Neural cell (in vitro differentiated cells): ENCODE measurements at regions not wholly inside any gene's neighbourhood (a gene's known extent, or its start where the extent isn't known, plus 50 kb on each side); places are given as distances from the start of the nearest gene placed in this dataset.

Experiments used
- H2AFZ ChIP-seq: fragments of 200-600, 300-800 bp; sonication (generic), shearing (Covaris generic); 2 replicates; pipeline ENCODE4 v1.6.0; 2014; ENCODE audit warnings: low read depth, mild to moderate bottlenecking, antibody characterized with exemption, low read length, moderate library complexity
- H3F3A ChIP-seq: fragments of 200-600 bp; shearing (Covaris generic); 2 replicates; pipeline ENCODE4 v1.6.1; 2016; ENCODE audit warnings: mild to moderate bottlenecking, moderate library complexity, mixed read lengths, antibody characterized with exemption, low read length; ENCODE audit not compliant: insufficient read depth, poor library complexity, severe bottlenecking
- H3K27ac ChIP-seq: fragments of 200-600, 300-800 bp; sonication (generic), shearing (Covaris generic); 2 replicates; pipeline ENCODE4 v1.5.1; 2014; ENCODE audit warnings: mild to moderate bottlenecking, low read length, moderate library complexity
- H3K27me3 ChIP-seq: fragments of 300-800, 200-600 bp; sonication (generic), shearing (Covaris generic); 2 replicates; pipeline ENCODE4 v1.6.0; 2014; ENCODE audit warnings: mild to moderate bottlenecking, low read depth, low read length, moderate library complexity; ENCODE audit not compliant: insufficient read depth
- H3K36me3 ChIP-seq: fragments of 300-800, 200-600 bp; sonication (generic), shearing (Covaris generic); 2 replicates; pipeline ENCODE4 v1.5.1; 2014; ENCODE audit warnings: mild to moderate bottlenecking, antibody characterized with exemption, low read length, moderate library complexity; ENCODE audit not compliant: insufficient read depth
- H3K4me2 ChIP-seq: fragments of 300-800, 200-600 bp; sonication (generic), shearing (Covaris generic); 2 replicates; pipeline ENCODE4 v1.6.0; 2014; ENCODE audit warnings: mild to moderate bottlenecking, low read length
- H3K4me3 ChIP-seq: fragments of 300-800, 200-600 bp; sonication (generic), shearing (Covaris generic); 2 replicates; pipeline ENCODE4 v1.5.1; 2014; ENCODE audit warnings: mild to moderate bottlenecking, low read length, moderate library complexity
- H3K79me2 ChIP-seq: fragments of 200-600 bp; shearing (Covaris generic); replicated peaks from 2 replicates; pipeline ENCODE4 v1.6.0; 2014; ENCODE audit warnings: mild to moderate bottlenecking, low read length, moderate library complexity; ENCODE audit not compliant: insufficient read depth
- H3K9ac ChIP-seq: fragments of 300-800, 200-600 bp; sonication (generic), shearing (Covaris generic); 2 replicates; pipeline ENCODE4 v1.6.1; 2016; ENCODE audit warnings: mild to moderate bottlenecking, low read length, mixed read lengths
- H3K9me2 ChIP-seq: fragments of 200-600 bp; shearing (Covaris generic); 2 replicates; pipeline ENCODE4 v1.6.1; 2016; ENCODE audit warnings: mild to moderate bottlenecking, low read length, mixed read lengths; ENCODE audit not compliant: insufficient read depth
- H3K9me3 ChIP-seq: fragments of 200-600, 300-800 bp; sonication (generic), shearing (Covaris generic); 2 replicates; pipeline ENCODE4 v1.6.1; 2016; ENCODE audit warnings: mild to moderate bottlenecking, mixed run types, low read length, moderate library complexity, mixed read lengths
- H4K20me1 ChIP-seq: fragments of 200-600 bp; shearing (Covaris generic); 2 replicates; pipeline ENCODE4 v1.6.1; 2016; ENCODE audit warnings: mild to moderate bottlenecking, mixed run types; ENCODE audit not compliant: insufficient read depth
- CTCF ChIP-seq: fragments of 450-650 bp; IDR thresholded peaks from 2 replicates; pipeline ENCODE4 v1.5.1; 2014; ENCODE audit warnings: antibody characterized with exemption, mild to moderate bottlenecking, moderate library complexity; ENCODE audit not compliant: poor library complexity, severe bottlenecking
- EP300 ChIP-seq: fragments of 450-650 bp; conservative IDR thresholded peaks from 2 replicates; pipeline ENCODE4 v1.6.1; 2014; ENCODE audit warnings: antibody characterized with exemption, mild to moderate bottlenecking, moderate library complexity; ENCODE audit not compliant: poor library complexity, severe bottlenecking
- EZH2 ChIP-seq: fragments of 200-600, 300-800 bp; shearing (Covaris generic), sonication (generic); IDR thresholded peaks from 2 replicates; pipeline ENCODE4 v1.6.1; 2014; ENCODE audit warnings: antibody characterized with exemption, low read length, borderline replicate concordance, mild to moderate bottlenecking; ENCODE audit not compliant: insufficient read depth, poor library complexity, severe bottlenecking
- MXI1 ChIP-seq: fragments of 450-650 bp; conservative IDR thresholded peaks from 2 replicates; pipeline ENCODE4 v1.6.1; 2014; ENCODE audit warnings: antibody characterized with exemption, mild to moderate bottlenecking; ENCODE audit not compliant: poor library complexity, severe bottlenecking
- POLR2AphosphoS5 ChIP-seq: IDR thresholded peaks from 2 replicates; pipeline ENCODE4 v1.6.1; 2012
- RAD21 ChIP-seq: fragments of 450-650 bp; conservative IDR thresholded peaks from 2 replicates; pipeline ENCODE4 v1.6.1; 2014; ENCODE audit warnings: antibody characterized with exemption, mild to moderate bottlenecking, moderate library complexity
- REST ChIP-seq: IDR thresholded peaks from 2 replicates; pipeline ENCODE4 v1.6.1; 2012; ENCODE audit warnings: borderline replicate concordance
- SMC3 ChIP-seq: fragments of 450-650 bp; conservative IDR thresholded peaks from 2 replicates; pipeline ENCODE4 v1.6.1; 2014; ENCODE audit warnings: antibody characterized with exemption, mild to moderate bottlenecking, moderate library complexity; ENCODE audit not compliant: poor library complexity
- TAF1 ChIP-seq: IDR thresholded peaks from 2 replicates; pipeline ENCODE4 v1.6.1; 2012; ENCODE audit warnings: low read depth

GRCh38 chr2:61763605-61764034 lies 90.2 kb downstream of the FAM161A start:
- TF ChIP-seq POLR2AphosphoS5 (no peak), EP300 (no peak), REST (no peak), SMC3 (peak; percentile 55), RAD21 (peak; percentile 58), TAF1 (no peak), EZH2 (no peak), CTCF (peak; percentile 57), MXI1 (no peak)
- H2AFZ ChIP-seq, result peak overlapping the region; percentile 83
- peak overlapping the region; percentile 90 for H3K9ac ChIP-seq
- no peaks in the 10 kb centered on the region for H3K9me3 ChIP-seq
- H4K20me1 ChIP-seq, result no peaks in the 10 kb centered on the region
- H3F3A ChIP-seq, result no peaks in the 10 kb centered on the region
- H3K4me3 ChIP-seq, result peak overlapping the region; percentile 82
- peaks cover 3% of the 10 kb centered on the region for H3K79me2 ChIP-seq
- no peaks in the 10 kb centered on the region for H3K27me3 ChIP-seq
- peak overlapping the region; percentile 59 for H3K4me2 ChIP-seq
- peak overlapping the region; percentile 97 for H3K27ac ChIP-seq
- H3K9me2 ChIP-seq, result no peaks in the 10 kb centered on the region
- H3K36me3 ChIP-seq, result no peaks in the 10 kb centered on the region

- H2AFZ ChIP-seq, result no peak overlapping the region
- no peak overlapping the region for H3K9ac ChIP-seq
- no peak overlapping the region for H3K4me3 ChIP-seq
- no peaks in the 10 kb centered on the region for H4K20me1 ChIP-seq
- peaks cover 3% of the 10 kb centered on the region for H3K79me2 ChIP-seq
- H3K36me3 ChIP-seq, result no peaks in the 10 kb centered on the region
- no peaks in the 10 kb centered on the region for H3K9me3 ChIP-seq
- H3K4me2 ChIP-seq, result no peak overlapping the region
- TF ChIP-seq TAF1, result no peak
- no peak for TF ChIP-seq EP300
- TF ChIP-seq POLR2AphosphoS5, result no peak
- TF ChIP-seq CTCF, result no peak
- no peak for TF ChIP-seq SMC3
- no peak for TF ChIP-seq REST
- TF ChIP-seq MXI1, result no peak
- TF ChIP-seq RAD21, result no peak
- no peak for TF ChIP-seq EZH2
- no peak overlapping the region for H3K27ac ChIP-seq
- H3K27me3 ChIP-seq, result no peaks in the 10 kb centered on the region
- no peaks in the 10 kb centered on the region for H3K9me2 ChIP-seq
- no peaks in the 10 kb centered on the region for H3F3A ChIP-seq
Measured at GRCh38 chr2:61762292-61762691, 91.6 kb downstream of the FAM161A start.
